ENCODE measurements at regions not wholly inside any gene's neighbourhood (a gene's known extent, or its start where the extent isn't known, plus 50 kb on each side); places are given as distances from the start of the nearest gene placed in this dataset.

GRCh38 chr9:71632776-71633175, 135.5 kb downstream of the CEMIP2 start:
- Histone ChIP-seq H3K9ac (replicated peaks; ENCODE audit: extremely low read depth, insufficient read depth, low read length) (no peak overlapping the region), H3K27me3 (ENCODE audit: control insufficient read depth in 2 of 2, insufficient read depth in 2 of 2, low read length in 2 of 2) (no peaks in the 10 kb centered on the region), H3K36me3 (ENCODE audit: control insufficient read depth in 2 of 2, extremely low read depth in 1 of 2, insufficient read depth in 2 of 2, low read length in 2 of 2) (no peaks in the 10 kb centered on the region), H3K4me3 (replicated peaks in 1 of 3; ENCODE audit: insufficient read depth in 1 of 3, low read depth in 1 of 3, low read length in 3 of 3) (no peak overlapping the region), H3K9me1 (replicated peaks; ENCODE audit: control insufficient read depth, extremely low read depth, insufficient read depth, low read length) (no peaks in the 10 kb centered on the region), H3K27ac (ENCODE audit: insufficient read depth, low read depth, low read length) (no peak overlapping the region), H2AFZ (ENCODE audit: low read depth, low read length) (no peak overlapping the region), H3K79me2 (ENCODE audit: control insufficient read depth, insufficient read depth, low read length) (no peaks in the 10 kb centered on the region), H4K20me1 (replicated peaks; ENCODE audit: control insufficient read depth, extremely low read depth, insufficient read depth, low read length) (no peaks in the 10 kb centered on the region), H3K9me3 (replicated peaks; ENCODE audit: control insufficient read depth, insufficient read depth, low read length) (no peaks in the 10 kb centered on the region), H3K4me1 (ENCODE audit: control insufficient read depth, extremely low read depth, insufficient read depth, low read length) (peaks cover 26% of the 10 kb centered on the region), H3K4me2 (ENCODE audit: insufficient read depth, low read length) (no peak overlapping the region)
- CTCF ChIA-PET, result interaction anchor here (1.0 kb wide), 1 partner anchor 84 kb away, joined by 3 read pairs; no protein-coding TSS in a partner anchor
- intact Hi-C loops (cut with micrococcal nuclease), result no loop called here
- no peak for FAIRE-seq
- dilution Hi-C loops (cut with MboI; ENCODE audit: extremely low pct_ligation_motif_present, low sequenced_read_pairs), result no loop called here
- TF ChIP-seq POLR2AphosphoS5 (IDR thresholded peaks at IDR 0.05; ENCODE audit: insufficient read depth, low read depth, low read length), result no peak
- TF ChIP-seq GATA2 (IDR thresholded peaks at IDR 0.05; ENCODE audit: insufficient read depth, insufficient read length, low read depth, low read length), result no peak
- TF ChIP-seq MYC (IDR thresholded peaks at IDR 0.05; ENCODE audit: low read depth, low read length), result no peak
- TF ChIP-seq FOS (IDR thresholded peaks at IDR 0.05; ENCODE audit: borderline replicate concordance, insufficient read depth, low read length), result no peak
- TF ChIP-seq JUN (IDR thresholded peaks at IDR 0.05; ENCODE audit: borderline replicate concordance, insufficient read depth, insufficient read length, low read depth), result no peak
- no peak for TF ChIP-seq EZH2 (IDR thresholded peaks at IDR 0.05; ENCODE audit: borderline replicate concordance, low read depth, low read length, severe bottlenecking)
- TF ChIP-seq, protein P1, sequence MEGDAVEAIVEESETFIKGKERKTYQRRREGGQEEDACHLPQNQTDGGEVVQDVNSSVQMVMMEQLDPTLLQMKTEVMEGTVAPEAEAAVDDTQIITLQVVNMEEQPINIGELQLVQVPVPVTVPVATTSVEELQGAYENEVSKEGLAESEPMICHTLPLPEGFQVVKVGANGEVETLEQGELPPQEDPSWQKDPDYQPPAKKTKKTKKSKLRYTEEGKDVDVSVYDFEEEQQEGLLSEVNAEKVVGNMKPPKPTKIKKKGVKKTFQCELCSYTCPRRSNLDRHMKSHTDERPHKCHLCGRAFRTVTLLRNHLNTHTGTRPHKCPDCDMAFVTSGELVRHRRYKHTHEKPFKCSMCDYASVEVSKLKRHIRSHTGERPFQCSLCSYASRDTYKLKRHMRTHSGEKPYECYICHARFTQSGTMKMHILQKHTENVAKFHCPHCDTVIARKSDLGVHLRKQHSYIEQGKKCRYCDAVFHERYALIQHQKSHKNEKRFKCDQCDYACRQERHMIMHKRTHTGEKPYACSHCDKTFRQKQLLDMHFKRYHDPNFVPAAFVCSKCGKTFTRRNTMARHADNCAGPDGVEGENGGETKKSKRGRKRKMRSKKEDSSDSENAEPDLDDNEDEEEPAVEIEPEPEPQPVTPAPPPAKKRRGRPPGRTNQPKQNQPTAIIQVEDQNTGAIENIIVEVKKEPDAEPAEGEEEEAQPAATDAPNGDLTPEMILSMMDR (IDR thresholded peaks at IDR 0.05; ENCODE audit: extremely low read depth in 1 of 2, insufficient read depth in 1 of 2, low read depth in 1 of 2, low read length in 2 of 2), result no peak
- TF ChIP-seq, protein P2, sequence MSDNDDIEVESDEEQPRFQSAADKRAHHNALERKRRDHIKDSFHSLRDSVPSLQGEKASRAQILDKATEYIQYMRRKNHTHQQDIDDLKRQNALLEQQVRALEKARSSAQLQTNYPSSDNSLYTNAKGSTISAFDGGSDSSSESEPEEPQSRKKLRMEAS (IDR thresholded peaks at IDR 0.05; ENCODE audit: insufficient read depth, insufficient read length), result no peak
- no peak for TF ChIP-seq POLR2A (IDR thresholded peaks at IDR 0.05; ENCODE audit: low read depth, low read length)
- DNase-seq (ENCODE audit: low read depth, low spot score), result no peak
- BruUV-seq (replicated peaks), result no TSS peak
- POLR2A ChIA-PET, result no interaction called here

Data from endothelial cell of umbilical vein (primary cell).